Hepatocyte (in vitro differentiated cells): ENCODE measurements at regions not wholly inside any gene's neighbourhood (a gene's known extent, or its start where the extent isn't known, plus 50 kb on each side); places are given as distances from the start of the nearest gene placed in this dataset.

Source experiments
- EZH2 ChIP-seq: fragments of 200-600 bp; sonication (generic); IDR thresholded peaks from 2 replicates; pipeline ENCODE4 v1.6.1; 2016; ENCODE audit warnings: antibody characterized with exemption, mild to moderate bottlenecking, borderline replicate concordance
- EZH2phosphoT487 ChIP-seq: fragments of 200-600 bp; sonication (generic); IDR thresholded peaks from one replicate; pipeline ENCODE4 v1.6.1; 2018; ENCODE audit warnings: antibody characterized with exemption, mild to moderate bottlenecking, low read depth, moderate library complexity; ENCODE audit not compliant: unreplicated experiment, severe bottlenecking
- TF ChIP-seq, protein P1 (sequence below): fragments of 200-600 bp; sonication (generic); IDR thresholded peaks from 2 replicates; pipeline ENCODE4 v1.5.1; 2016; ENCODE audit warnings: antibody characterized with exemption, mild to moderate bottlenecking; ENCODE audit not compliant: poor library complexity

DNA sequence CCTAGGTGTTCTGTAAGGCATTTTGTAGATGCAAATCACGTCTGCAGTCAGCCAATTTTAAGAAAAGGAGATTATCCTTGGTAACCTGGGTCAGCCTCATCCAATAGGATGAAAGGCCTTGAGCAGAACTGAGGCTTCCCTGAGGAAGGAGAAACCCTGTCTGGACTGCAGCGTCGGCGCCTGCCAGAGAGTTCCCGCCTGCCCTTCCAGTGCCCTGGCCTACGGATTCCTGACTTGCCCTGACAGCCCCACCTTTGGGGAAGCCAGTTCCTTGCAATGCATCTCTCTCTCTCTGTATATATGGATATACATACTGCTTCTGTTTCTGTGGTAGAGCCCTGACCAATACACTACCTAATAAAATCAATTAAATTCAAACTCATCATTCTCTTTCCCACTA lies 66.2 kb upstream of the RUFY1 start:
- TF ChIP-seq, protein P1, sequence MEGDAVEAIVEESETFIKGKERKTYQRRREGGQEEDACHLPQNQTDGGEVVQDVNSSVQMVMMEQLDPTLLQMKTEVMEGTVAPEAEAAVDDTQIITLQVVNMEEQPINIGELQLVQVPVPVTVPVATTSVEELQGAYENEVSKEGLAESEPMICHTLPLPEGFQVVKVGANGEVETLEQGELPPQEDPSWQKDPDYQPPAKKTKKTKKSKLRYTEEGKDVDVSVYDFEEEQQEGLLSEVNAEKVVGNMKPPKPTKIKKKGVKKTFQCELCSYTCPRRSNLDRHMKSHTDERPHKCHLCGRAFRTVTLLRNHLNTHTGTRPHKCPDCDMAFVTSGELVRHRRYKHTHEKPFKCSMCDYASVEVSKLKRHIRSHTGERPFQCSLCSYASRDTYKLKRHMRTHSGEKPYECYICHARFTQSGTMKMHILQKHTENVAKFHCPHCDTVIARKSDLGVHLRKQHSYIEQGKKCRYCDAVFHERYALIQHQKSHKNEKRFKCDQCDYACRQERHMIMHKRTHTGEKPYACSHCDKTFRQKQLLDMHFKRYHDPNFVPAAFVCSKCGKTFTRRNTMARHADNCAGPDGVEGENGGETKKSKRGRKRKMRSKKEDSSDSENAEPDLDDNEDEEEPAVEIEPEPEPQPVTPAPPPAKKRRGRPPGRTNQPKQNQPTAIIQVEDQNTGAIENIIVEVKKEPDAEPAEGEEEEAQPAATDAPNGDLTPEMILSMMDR = no peak
- TF ChIP-seq EZH2 (no peak), EZH2phosphoT487 (no peak)
